ENCODE measurements at regions not wholly inside any gene's neighbourhood (a gene's known extent, or its start where the extent isn't known, plus 50 kb on each side); places are given as distances from the start of the nearest gene placed in this dataset.

- TF ChIP-seq EZH2 (IDR thresholded peaks at IDR 0.05; ENCODE audit: insufficient read depth, poor library complexity, severe bottlenecking) (no peak), EZH2phosphoT487 (IDR thresholded peaks at IDR 0.05; ENCODE audit: insufficient read depth, low read depth) (no peak)
These were observed 155.8 kb downstream of the TEX13C start for GRCh38 chrX:125475482-125475881.
